ENCODE measurements at regions not wholly inside any gene's neighbourhood (a gene's known extent, or its start where the extent isn't known, plus 50 kb on each side); places are given as distances from the start of the nearest gene placed in this dataset.
"Not testable (repeated sequence)": the region's sequence is repeated elsewhere in the genome, so short reads cannot be mapped to it uniquely, and the experiment has no call there.

GRCh38 chr2:17208511-17208910, 309.7 kb downstream of the RAD51AP2 start:
- DNase-seq: no peak
- Histone ChIP-seq H3K4me3 (ENCODE audit: low read length) (no peak overlapping the region), H3K27me3 (ENCODE audit: control insufficient read depth, insufficient read depth, low read length) (no peaks in the 10 kb centered on the region), H3K27ac (ENCODE audit: low read length) (no peak overlapping the region), H3K36me3 (ENCODE audit: control insufficient read depth, insufficient read depth, low read length) (no peaks in the 10 kb centered on the region), H3K9me3 (ENCODE audit: control insufficient read depth, low read depth, low read length) (no peaks in the 10 kb centered on the region), H3K4me1 (ENCODE audit: control insufficient read depth, insufficient read depth, low read length) (no peaks in the 10 kb centered on the region)
- WGBS (ENCODE audit: insufficient coverage, low lambda C conversion rate): 80% methylated on average over 1 of the region's 2 CpGs

GRCh38 chr2:17206771-17207170, 311.5 kb downstream of the RAD51AP2 start:
- no peaks in the 10 kb centered on the region for H3K27me3 ChIP-seq (ENCODE audit: control insufficient read depth, insufficient read depth, low read length)
- H3K4me1 ChIP-seq (ENCODE audit: control insufficient read depth, insufficient read depth, low read length): no peaks in the 10 kb centered on the region
- no peak overlapping the region for H3K4me3 ChIP-seq (ENCODE audit: low read length)
- H3K36me3 ChIP-seq (ENCODE audit: control insufficient read depth, insufficient read depth, low read length): no peaks in the 10 kb centered on the region
- DNase-seq: no peak
- H3K27ac ChIP-seq (ENCODE audit: low read length): no peak overlapping the region
- H3K9me3 ChIP-seq (ENCODE audit: control insufficient read depth, low read depth, low read length): no peaks in the 10 kb centered on the region

GRCh38 chr2:17204214-17204613, 314.0 kb downstream of the RAD51AP2 start:
- H3K36me3 ChIP-seq (ENCODE audit: control insufficient read depth, insufficient read depth, low read length); H3K9me3 ChIP-seq (ENCODE audit: control insufficient read depth, low read depth, low read length); H3K27me3 ChIP-seq (ENCODE audit: control insufficient read depth, insufficient read depth, low read length); H3K27ac ChIP-seq (ENCODE audit: low read length); H3K4me1 ChIP-seq (ENCODE audit: control insufficient read depth, insufficient read depth, low read length); DNase-seq; H3K4me3 ChIP-seq (ENCODE audit: low read length): not testable (repeated sequence)
- WGBS (ENCODE audit: insufficient coverage, low lambda C conversion rate): no CpG with 5 or more reads among the region's 1 CpG

DNA sequence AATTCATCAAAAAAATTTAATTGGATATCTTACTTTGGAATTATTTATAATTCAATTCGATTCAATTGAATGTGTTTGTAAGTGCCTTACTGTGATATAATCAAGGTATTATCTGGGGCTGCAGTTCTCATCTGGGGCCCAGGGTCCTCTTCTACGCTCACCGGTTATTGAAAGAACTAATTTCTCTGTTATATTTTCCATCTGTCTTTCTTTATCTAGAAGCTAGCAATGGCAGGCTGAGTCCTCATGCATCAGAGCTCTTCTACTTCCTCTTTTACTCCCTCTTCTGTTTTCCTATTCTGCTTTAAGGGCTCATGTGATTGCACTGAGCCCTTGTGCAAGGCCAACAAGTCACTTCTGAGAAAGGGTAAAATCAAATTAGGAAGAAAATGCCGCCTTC, 315.6 kb downstream of the RAD51AP2 start:
- H3K36me3 ChIP-seq (ENCODE audit: control insufficient read depth, insufficient read depth, low read length); H3K27me3 ChIP-seq (ENCODE audit: control insufficient read depth, insufficient read depth, low read length); DNase-seq; H3K4me3 ChIP-seq (ENCODE audit: low read length); H3K27ac ChIP-seq (ENCODE audit: low read length); H3K9me3 ChIP-seq (ENCODE audit: control insufficient read depth, low read depth, low read length); H3K4me1 ChIP-seq (ENCODE audit: control insufficient read depth, insufficient read depth, low read length): not testable (repeated sequence)
- no CpG with 5 or more reads among the region's 4 CpGs for WGBS (ENCODE audit: insufficient coverage, low lambda C conversion rate)

DNA sequence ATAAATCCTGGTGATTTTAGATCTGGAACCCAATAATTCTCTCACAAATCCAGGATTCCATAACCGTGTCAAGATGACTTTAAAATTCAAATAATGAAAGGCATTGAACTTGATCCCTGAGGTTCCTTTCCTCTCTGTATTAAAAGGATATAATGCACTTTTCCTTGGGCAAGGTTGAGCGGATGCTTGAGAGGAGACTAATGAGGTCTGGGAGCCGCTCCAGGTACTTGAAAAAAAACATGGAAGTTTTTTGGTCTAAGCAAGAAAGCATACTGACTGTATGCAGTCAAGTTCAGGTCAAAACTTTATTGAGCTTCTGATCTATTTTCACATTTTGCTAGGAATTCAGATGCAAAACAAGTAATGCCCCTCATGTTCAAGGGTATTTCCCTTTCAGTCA, 318.5 kb downstream of the RAD51AP2 start:
- WGBS (ENCODE audit: insufficient coverage, low lambda C conversion rate): no CpG with 5 or more reads among the region's 3 CpGs
- Histone ChIP-seq H3K4me1 (ENCODE audit: control insufficient read depth, insufficient read depth, low read length) (no peaks in the 10 kb centered on the region), H3K27me3 (ENCODE audit: control insufficient read depth, insufficient read depth, low read length) (no peaks in the 10 kb centered on the region), H3K4me3 (ENCODE audit: low read length) (no peak overlapping the region), H3K27ac (ENCODE audit: low read length) (no peak overlapping the region), H3K9me3 (ENCODE audit: control insufficient read depth, low read depth, low read length) (no peaks in the 10 kb centered on the region), H3K36me3 (ENCODE audit: control insufficient read depth, insufficient read depth, low read length) (no peaks in the 10 kb centered on the region)
- no peak for DNase-seq

GRCh38 chr2:17196380-17196779, 321.9 kb downstream of the RAD51AP2 start:
- Histone ChIP-seq H3K27ac (ENCODE audit: low read length) (no peak overlapping the region), H3K4me3 (ENCODE audit: low read length) (no peak overlapping the region), H3K36me3 (ENCODE audit: control insufficient read depth, insufficient read depth, low read length) (no peaks in the 10 kb centered on the region), H3K27me3 (ENCODE audit: control insufficient read depth, insufficient read depth, low read length) (no peaks in the 10 kb centered on the region), H3K9me3 (ENCODE audit: control insufficient read depth, low read depth, low read length) (peaks cover 3% of the 10 kb centered on the region), H3K4me1 (ENCODE audit: control insufficient read depth, insufficient read depth, low read length) (no peaks in the 10 kb centered on the region)
- 60% methylated on average over 1 of the region's 3 CpGs for WGBS (ENCODE audit: insufficient coverage, low lambda C conversion rate)
- DNase-seq: no peak

- H3K4me1 ChIP-seq (ENCODE audit: control insufficient read depth, insufficient read depth, low read length): no peaks in the 10 kb centered on the region
- no peak for DNase-seq
- 100% methylated on average over 3 of the region's 5 CpGs for WGBS (ENCODE audit: insufficient coverage, low lambda C conversion rate)
Measured at GRCh38 chr2:17195016-17195415, 323.2 kb downstream of the RAD51AP2 start.

GRCh38 chr2:17194083-17194482, 324.2 kb downstream of the RAD51AP2 start:
- H3K27ac ChIP-seq (ENCODE audit: low read length): no peak overlapping the region
- H3K9me3 ChIP-seq (ENCODE audit: control insufficient read depth, low read depth, low read length): peaks cover 3% of the 10 kb centered on the region
- no CpG with 5 or more reads among the region's 9 CpGs for WGBS (ENCODE audit: insufficient coverage, low lambda C conversion rate)
- H3K4me3 ChIP-seq (ENCODE audit: low read length): no peak overlapping the region
- H3K27me3 ChIP-seq (ENCODE audit: control insufficient read depth, insufficient read depth, low read length): no peaks in the 10 kb centered on the region
- H3K4me1 ChIP-seq (ENCODE audit: control insufficient read depth, insufficient read depth, low read length): no peaks in the 10 kb centered on the region
- H3K36me3 ChIP-seq (ENCODE audit: control insufficient read depth, insufficient read depth, low read length): no peaks in the 10 kb centered on the region
- DNase-seq: no peak

More at GRCh38 chr2:17195016-17195415, 323.2 kb downstream of the RAD51AP2 start:
- no peak overlapping the region for H3K4me3 ChIP-seq (ENCODE audit: low read length)
- peaks cover 3% of the 10 kb centered on the region for H3K9me3 ChIP-seq (ENCODE audit: control insufficient read depth, low read depth, low read length)
- H3K36me3 ChIP-seq (ENCODE audit: control insufficient read depth, insufficient read depth, low read length): no peaks in the 10 kb centered on the region
- no peaks in the 10 kb centered on the region for H3K27me3 ChIP-seq (ENCODE audit: control insufficient read depth, insufficient read depth, low read length)
- H3K27ac ChIP-seq (ENCODE audit: low read length): no peak overlapping the region

GRCh38 chr2:17193433-17193890, 324.8 kb downstream of the RAD51AP2 start:
- not testable (repeated sequence) for H3K27me3 ChIP-seq (ENCODE audit: control insufficient read depth, insufficient read depth, low read length); H3K27ac ChIP-seq (ENCODE audit: low read length); DNase-seq; H3K4me3 ChIP-seq (ENCODE audit: low read length); H3K4me1 ChIP-seq (ENCODE audit: control insufficient read depth, insufficient read depth, low read length); H3K9me3 ChIP-seq (ENCODE audit: control insufficient read depth, low read depth, low read length); H3K36me3 ChIP-seq (ENCODE audit: control insufficient read depth, insufficient read depth, low read length)
- no CpG with 5 or more reads among the region's 32 CpGs for WGBS (ENCODE audit: insufficient coverage, low lambda C conversion rate)

- no peak overlapping the region for H3K4me3 ChIP-seq (ENCODE audit: low read length)
- no peaks in the 10 kb centered on the region for H3K36me3 ChIP-seq (ENCODE audit: control insufficient read depth, insufficient read depth, low read length)
- no peaks in the 10 kb centered on the region for H3K4me1 ChIP-seq (ENCODE audit: control insufficient read depth, insufficient read depth, low read length)
- WGBS (ENCODE audit: insufficient coverage, low lambda C conversion rate): no CpG with 5 or more reads among the region's 4 CpGs
- DNase-seq: no peak
- peaks cover 3% of the 10 kb centered on the region for H3K9me3 ChIP-seq (ENCODE audit: control insufficient read depth, low read depth, low read length)
- H3K27me3 ChIP-seq (ENCODE audit: control insufficient read depth, insufficient read depth, low read length): no peaks in the 10 kb centered on the region
- H3K27ac ChIP-seq (ENCODE audit: low read length): no peak overlapping the region
Measured at GRCh38 chr2:17191223-17191622, 327.0 kb downstream of the RAD51AP2 start.

DNA sequence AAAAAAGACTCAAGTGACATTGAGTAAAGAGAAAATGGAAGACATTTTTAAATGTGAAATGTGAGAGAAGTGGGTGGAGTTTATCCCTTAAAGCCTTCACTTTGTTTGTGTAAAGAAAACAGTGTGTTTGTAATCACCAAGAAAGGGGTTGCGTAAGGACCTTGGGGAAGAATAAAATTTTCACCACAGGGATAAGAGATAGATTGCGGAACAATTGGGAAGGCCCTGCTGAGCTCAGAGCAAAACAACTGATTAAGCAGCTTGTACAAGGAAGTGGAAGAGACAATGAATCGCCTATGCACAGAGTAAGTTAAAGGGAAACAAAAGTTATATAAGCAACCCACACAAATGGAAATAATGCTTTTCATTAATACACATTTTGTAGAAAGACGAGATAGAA, 327.7 kb downstream of the RAD51AP2 start:
- Histone ChIP-seq H3K27me3 (ENCODE audit: control insufficient read depth, insufficient read depth, low read length) (no peaks in the 10 kb centered on the region), H3K4me1 (ENCODE audit: control insufficient read depth, insufficient read depth, low read length) (no peaks in the 10 kb centered on the region), H3K4me3 (ENCODE audit: low read length) (no peak overlapping the region), H3K27ac (ENCODE audit: low read length) (no peak overlapping the region), H3K36me3 (ENCODE audit: control insufficient read depth, insufficient read depth, low read length) (no peaks in the 10 kb centered on the region), H3K9me3 (ENCODE audit: control insufficient read depth, low read depth, low read length) (peaks cover 3% of the 10 kb centered on the region)
- 100% methylated on average over 2 of the region's 4 CpGs for WGBS (ENCODE audit: insufficient coverage, low lambda C conversion rate)
- no peak for DNase-seq

Measured in large intestine (tissue), 3 donors.